WTC11 (cell line): ENCODE measurements at regions not wholly inside any gene's neighbourhood (a gene's known extent, or its start where the extent isn't known, plus 50 kb on each side); places are given as distances from the start of the nearest gene placed in this dataset.

Experiments used
- ATAC-seq: fragments of 200-7000 bp; cut with Tn5 transposase; 2 replicates; pipeline ENCODE4 v1.10.0; 2021; ENCODE audit warnings: mild to moderate bottlenecking, moderate library complexity
- CTCF ChIA-PET: fragments of 300-600 bp; sonication (Branson Sonifier 250); formaldehyde crosslinking; loops from one replicate; lab custom pipeline; 2021; ENCODE audit warnings: antibody characterized with exemption; lab: Charles Lee
- POLR2A ChIA-PET: fragments of 350-600 bp; sonication (Branson Sonifier 250); formaldehyde crosslinking; loops from one replicate; lab custom pipeline; 2021; ENCODE audit warnings: antibody characterized with exemption; lab: Charles Lee
- DNase-seq: peaks from one replicate; pipeline ENCODE4 v3.0.0; 2021; ENCODE audit warnings: low spot score
- H3K27ac Mint-ChIP-seq: 2 replicates; pipeline ENCODE4 v1.8.0; 2021; ENCODE audit warnings: mixed read lengths
- H3K27me3 Mint-ChIP-seq: 2 replicates; pipeline ENCODE4 v1.8.0; 2021; ENCODE audit warnings: low read depth, mild to moderate bottlenecking, moderate library complexity, mixed read lengths
- H3K36me3 Mint-ChIP-seq: 2 replicates; pipeline ENCODE4 v1.8.0; 2021; ENCODE audit warnings: mixed read lengths
- H3K4me1 Mint-ChIP-seq: 2 replicates; pipeline ENCODE4 v1.8.0; 2022; ENCODE audit warnings: mixed read lengths
- H3K4me3 Mint-ChIP-seq: 2 replicates; pipeline ENCODE4 v1.8.0; 2021; ENCODE audit warnings: mild to moderate bottlenecking, moderate library complexity, mixed read lengths
- H3K9me3 Mint-ChIP-seq: 2 replicates; pipeline ENCODE4 v1.8.0; 2021; ENCODE audit warnings: mixed read lengths
- SMAD3 ChIP-seq: sonication (generic); formaldehyde crosslinking; IDR thresholded peaks from 2 replicates; pipeline ENCODE4 v1.8.0; 2022; ENCODE audit warnings: missing genetic modification reagents, mild to moderate bottlenecking, borderline replicate concordance
- ZNF671 ChIP-seq: fragments of 250-450 bp; sonication (Bioruptor Pico); IDR thresholded peaks from 2 replicates; pipeline ENCODE4 v1.8.0; 2021; ENCODE audit warnings: mild to moderate bottlenecking
- TF ChIP-seq, protein P1 (sequence below): fragments of 250-450 bp; sonication (Bioruptor Pico); IDR thresholded peaks from 2 replicates; pipeline ENCODE4 v1.9.0; 2021; ENCODE audit warnings: mild to moderate bottlenecking
- TF ChIP-seq, protein P2 (sequence below): fragments of 200-600 bp; IDR thresholded peaks from 2 replicates; pipeline ENCODE4 v1.8.0; 2022; ENCODE audit warnings: antibody characterized with exemption
- TF ChIP-seq, protein P3 (sequence below): fragments of 250-450 bp; sonication (Bioruptor Pico); IDR thresholded peaks from 2 replicates; pipeline ENCODE4 v1.9.0; 2021; ENCODE audit warnings: mild to moderate bottlenecking, borderline replicate concordance
- TF ChIP-seq, protein P4 (sequence below): sonication (generic); formaldehyde crosslinking; IDR thresholded peaks from 2 replicates; pipeline ENCODE4 v1.8.0; 2022; ENCODE audit warnings: missing genetic modification reagents
- TF ChIP-seq, protein P5 (sequence below): sonication (generic); formaldehyde crosslinking; IDR thresholded peaks from 2 replicates; pipeline ENCODE4 v1.8.1; 2023; ENCODE audit warnings: mild to moderate bottlenecking, moderate library complexity, missing genetic modification reagents
- TF ChIP-seq, protein P6 (sequence below): sonication (generic); formaldehyde crosslinking; conservative IDR thresholded peaks from 2 replicates; pipeline ENCODE4 v1.8.1; 2023; ENCODE audit warnings: mild to moderate bottlenecking, low read depth, missing genetic modification reagents, moderate library complexity
- TF ChIP-seq, protein P7 (sequence below): fragments of 250-450 bp; sonication (Bioruptor Pico); IDR thresholded peaks from 2 replicates; pipeline ENCODE4 v1.9.0; 2021; ENCODE audit warnings: mild to moderate bottlenecking
- TF ChIP-seq, protein P8 (sequence below): sonication (generic); formaldehyde crosslinking; IDR thresholded peaks from 2 replicates; pipeline ENCODE4 v1.8.1; 2022; ENCODE audit warnings: missing genetic modification reagents, borderline replicate concordance

DNA sequence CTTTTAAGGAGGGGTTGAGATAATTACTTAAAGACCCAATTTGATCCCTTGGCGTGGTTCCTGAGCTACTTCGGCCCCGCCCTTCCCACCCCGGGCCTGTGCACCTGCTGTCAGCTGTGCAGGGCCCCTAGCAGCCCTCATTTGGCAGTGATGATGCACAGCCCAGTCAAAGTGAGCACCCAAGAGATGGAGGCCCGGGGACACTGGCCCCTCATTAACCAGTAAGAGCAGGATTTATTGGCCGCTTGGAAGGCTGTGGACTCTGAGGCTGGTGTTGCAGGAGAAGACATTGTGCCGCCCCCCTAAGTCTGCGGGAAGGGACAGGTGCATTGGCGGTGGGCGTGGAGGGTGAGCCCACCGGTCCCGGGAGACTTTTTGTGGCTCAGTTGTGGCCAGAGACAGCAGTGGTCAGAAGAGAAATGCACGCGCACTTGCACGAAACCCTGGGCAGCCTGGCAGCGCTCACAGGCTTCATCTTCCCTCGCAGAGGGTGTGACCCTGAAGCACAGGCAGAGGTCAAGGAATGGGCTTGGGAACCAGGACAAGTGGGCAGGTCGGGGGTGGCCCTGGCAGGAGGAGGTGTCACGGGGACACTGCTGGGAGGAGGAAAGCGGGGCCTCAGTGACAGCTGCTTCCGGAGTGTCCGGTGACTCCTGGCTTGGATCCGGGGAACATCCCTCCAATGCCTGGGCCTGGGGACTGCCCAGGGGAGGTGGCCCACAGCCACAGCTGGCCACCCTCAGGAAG is 74.0 kb upstream of the RXRA start:
- ATAC-seq: no peak
- ChIA-PET POLR2A (no interaction called here), CTCF (no interaction called here)
- DNase-seq: no peak
- Mint-ChIP-seq H3K36me3 (peaks cover 9% of the 10 kb centered on the region), H3K9me3 (peaks cover 11% of the 10 kb centered on the region), H3K4me1 (no peaks in the 10 kb centered on the region), H3K27me3 (no peaks in the 10 kb centered on the region; the same call in 1 of the 2 replicates), H3K27ac (no peak overlapping the region), H3K4me3 (no peak overlapping the region)
- TF ChIP-seq, protein P1, sequence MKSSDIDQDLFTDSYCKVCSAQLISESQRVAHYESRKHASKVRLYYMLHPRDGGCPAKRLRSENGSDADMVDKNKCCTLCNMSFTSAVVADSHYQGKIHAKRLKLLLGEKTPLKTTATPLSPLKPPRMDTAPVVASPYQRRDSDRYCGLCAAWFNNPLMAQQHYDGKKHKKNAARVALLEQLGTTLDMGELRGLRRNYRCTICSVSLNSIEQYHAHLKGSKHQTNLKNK (CRISPR knock-in tag): no peak

DNA sequence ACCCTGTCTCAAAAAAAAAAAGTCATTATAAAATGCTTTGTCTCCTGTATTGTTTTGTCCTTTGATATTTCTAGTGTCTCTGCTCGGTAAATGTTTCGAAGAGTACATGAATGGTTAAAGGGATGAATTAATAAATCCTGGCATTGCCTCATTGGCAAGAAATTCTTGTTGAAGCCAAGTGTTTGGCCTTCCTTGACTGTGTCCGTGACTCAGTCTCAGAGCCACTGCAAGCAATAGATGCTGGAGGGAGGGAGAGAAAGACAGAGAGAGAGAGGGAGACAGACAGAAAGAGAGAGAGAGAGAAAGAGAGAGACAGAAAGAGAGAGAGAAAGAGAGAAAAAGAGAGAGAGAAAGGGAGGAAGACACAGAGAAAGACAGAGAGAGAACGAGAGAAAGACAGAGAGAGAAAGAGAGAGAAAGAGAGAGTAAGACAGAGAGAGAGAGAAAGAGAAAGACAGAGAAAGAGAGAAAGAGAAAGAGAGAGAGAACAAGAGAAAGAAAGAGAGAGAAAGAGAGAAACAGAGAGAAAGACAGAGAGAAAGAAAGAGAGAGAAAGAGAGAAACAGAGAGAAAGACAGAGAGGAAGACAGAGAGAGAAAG is 72.5 kb upstream of the RXRA start:
- Mint-ChIP-seq H3K9me3 (no peaks in the 10 kb centered on the region), H3K4me1 (no peaks in the 10 kb centered on the region), H3K4me3 (no peak overlapping the region), H3K27me3 (no peaks in the 10 kb centered on the region; the same call in 1 of the 2 replicates), H3K27ac (no peak overlapping the region), H3K36me3 (no peaks in the 10 kb centered on the region)
- no peak for ATAC-seq
- CTCF ChIA-PET: no interaction called here
- no peak for DNase-seq
- POLR2A ChIA-PET: no interaction called here
- TF ChIP-seq SMAD3 (CRISPR knock-in tag): no peak
- TF ChIP-seq, protein P2, sequence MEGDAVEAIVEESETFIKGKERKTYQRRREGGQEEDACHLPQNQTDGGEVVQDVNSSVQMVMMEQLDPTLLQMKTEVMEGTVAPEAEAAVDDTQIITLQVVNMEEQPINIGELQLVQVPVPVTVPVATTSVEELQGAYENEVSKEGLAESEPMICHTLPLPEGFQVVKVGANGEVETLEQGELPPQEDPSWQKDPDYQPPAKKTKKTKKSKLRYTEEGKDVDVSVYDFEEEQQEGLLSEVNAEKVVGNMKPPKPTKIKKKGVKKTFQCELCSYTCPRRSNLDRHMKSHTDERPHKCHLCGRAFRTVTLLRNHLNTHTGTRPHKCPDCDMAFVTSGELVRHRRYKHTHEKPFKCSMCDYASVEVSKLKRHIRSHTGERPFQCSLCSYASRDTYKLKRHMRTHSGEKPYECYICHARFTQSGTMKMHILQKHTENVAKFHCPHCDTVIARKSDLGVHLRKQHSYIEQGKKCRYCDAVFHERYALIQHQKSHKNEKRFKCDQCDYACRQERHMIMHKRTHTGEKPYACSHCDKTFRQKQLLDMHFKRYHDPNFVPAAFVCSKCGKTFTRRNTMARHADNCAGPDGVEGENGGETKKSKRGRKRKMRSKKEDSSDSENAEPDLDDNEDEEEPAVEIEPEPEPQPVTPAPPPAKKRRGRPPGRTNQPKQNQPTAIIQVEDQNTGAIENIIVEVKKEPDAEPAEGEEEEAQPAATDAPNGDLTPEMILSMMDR: no peak
- TF ChIP-seq, protein P3, sequence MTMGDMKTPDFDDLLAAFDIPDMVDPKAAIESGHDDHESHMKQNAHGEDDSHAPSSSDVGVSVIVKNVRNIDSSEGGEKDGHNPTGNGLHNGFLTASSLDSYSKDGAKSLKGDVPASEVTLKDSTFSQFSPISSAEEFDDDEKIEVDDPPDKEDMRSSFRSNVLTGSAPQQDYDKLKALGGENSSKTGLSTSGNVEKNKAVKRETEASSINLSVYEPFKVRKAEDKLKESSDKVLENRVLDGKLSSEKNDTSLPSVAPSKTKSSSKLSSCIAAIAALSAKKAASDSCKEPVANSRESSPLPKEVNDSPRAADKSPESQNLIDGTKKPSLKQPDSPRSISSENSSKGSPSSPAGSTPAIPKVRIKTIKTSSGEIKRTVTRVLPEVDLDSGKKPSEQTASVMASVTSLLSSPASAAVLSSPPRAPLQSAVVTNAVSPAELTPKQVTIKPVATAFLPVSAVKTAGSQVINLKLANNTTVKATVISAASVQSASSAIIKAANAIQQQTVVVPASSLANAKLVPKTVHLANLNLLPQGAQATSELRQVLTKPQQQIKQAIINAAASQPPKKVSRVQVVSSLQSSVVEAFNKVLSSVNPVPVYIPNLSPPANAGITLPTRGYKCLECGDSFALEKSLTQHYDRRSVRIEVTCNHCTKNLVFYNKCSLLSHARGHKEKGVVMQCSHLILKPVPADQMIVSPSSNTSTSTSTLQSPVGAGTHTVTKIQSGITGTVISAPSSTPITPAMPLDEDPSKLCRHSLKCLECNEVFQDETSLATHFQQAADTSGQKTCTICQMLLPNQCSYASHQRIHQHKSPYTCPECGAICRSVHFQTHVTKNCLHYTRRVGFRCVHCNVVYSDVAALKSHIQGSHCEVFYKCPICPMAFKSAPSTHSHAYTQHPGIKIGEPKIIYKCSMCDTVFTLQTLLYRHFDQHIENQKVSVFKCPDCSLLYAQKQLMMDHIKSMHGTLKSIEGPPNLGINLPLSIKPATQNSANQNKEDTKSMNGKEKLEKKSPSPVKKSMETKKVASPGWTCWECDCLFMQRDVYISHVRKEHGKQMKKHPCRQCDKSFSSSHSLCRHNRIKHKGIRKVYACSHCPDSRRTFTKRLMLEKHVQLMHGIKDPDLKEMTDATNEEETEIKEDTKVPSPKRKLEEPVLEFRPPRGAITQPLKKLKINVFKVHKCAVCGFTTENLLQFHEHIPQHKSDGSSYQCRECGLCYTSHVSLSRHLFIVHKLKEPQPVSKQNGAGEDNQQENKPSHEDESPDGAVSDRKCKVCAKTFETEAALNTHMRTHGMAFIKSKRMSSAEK (CRISPR knock-in tag): no peak
- TF ChIP-seq, protein P4, sequence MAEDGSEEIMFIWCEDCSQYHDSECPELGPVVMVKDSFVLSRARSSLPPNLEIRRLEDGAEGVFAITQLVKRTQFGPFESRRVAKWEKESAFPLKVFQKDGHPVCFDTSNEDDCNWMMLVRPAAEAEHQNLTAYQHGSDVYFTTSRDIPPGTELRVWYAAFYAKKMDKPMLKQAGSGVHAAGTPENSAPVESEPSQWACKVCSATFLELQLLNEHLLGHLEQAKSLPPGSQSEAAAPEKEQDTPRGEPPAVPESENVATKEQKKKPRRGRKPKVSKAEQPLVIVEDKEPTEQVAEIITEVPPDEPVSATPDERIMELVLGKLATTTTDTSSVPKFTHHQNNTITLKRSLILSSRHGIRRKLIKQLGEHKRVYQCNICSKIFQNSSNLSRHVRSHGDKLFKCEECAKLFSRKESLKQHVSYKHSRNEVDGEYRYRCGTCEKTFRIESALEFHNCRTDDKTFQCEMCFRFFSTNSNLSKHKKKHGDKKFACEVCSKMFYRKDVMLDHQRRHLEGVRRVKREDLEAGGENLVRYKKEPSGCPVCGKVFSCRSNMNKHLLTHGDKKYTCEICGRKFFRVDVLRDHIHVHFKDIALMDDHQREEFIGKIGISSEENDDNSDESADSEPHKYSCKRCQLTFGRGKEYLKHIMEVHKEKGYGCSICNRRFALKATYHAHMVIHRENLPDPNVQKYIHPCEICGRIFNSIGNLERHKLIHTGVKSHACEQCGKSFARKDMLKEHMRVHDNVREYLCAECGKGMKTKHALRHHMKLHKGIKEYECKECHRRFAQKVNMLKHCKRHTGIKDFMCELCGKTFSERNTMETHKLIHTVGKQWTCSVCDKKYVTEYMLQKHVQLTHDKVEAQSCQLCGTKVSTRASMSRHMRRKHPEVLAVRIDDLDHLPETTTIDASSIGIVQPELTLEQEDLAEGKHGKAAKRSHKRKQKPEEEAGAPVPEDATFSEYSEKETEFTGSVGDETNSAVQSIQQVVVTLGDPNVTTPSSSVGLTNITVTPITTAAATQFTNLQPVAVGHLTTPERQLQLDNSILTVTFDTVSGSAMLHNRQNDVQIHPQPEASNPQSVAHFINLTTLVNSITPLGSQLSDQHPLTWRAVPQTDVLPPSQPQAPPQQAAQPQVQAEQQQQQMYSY (CRISPR knock-in tag): no peak
- TF ChIP-seq, protein P5, sequence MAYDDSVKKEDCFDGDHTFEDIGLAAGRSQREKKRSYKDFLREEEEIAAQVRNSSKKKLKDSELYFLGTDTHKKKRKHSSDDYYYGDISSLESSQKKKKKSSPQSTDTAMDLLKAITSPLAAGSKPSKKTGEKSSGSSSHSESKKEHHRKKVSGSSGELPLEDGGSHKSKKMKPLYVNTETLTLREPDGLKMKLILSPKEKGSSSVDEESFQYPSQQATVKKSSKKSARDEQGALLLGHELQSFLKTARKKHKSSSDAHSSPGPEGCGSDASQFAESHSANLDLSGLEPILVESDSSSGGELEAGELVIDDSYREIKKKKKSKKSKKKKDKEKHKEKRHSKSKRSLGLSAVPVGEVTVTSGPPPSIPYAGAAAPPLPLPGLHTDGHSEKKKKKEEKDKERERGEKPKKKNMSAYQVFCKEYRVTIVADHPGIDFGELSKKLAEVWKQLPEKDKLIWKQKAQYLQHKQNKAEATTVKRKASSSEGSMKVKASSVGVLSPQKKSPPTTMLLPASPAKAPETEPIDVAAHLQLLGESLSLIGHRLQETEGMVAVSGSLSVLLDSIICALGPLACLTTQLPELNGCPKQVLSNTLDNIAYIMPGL (CRISPR knock-in tag): no peak
- TF ChIP-seq, protein P6, sequence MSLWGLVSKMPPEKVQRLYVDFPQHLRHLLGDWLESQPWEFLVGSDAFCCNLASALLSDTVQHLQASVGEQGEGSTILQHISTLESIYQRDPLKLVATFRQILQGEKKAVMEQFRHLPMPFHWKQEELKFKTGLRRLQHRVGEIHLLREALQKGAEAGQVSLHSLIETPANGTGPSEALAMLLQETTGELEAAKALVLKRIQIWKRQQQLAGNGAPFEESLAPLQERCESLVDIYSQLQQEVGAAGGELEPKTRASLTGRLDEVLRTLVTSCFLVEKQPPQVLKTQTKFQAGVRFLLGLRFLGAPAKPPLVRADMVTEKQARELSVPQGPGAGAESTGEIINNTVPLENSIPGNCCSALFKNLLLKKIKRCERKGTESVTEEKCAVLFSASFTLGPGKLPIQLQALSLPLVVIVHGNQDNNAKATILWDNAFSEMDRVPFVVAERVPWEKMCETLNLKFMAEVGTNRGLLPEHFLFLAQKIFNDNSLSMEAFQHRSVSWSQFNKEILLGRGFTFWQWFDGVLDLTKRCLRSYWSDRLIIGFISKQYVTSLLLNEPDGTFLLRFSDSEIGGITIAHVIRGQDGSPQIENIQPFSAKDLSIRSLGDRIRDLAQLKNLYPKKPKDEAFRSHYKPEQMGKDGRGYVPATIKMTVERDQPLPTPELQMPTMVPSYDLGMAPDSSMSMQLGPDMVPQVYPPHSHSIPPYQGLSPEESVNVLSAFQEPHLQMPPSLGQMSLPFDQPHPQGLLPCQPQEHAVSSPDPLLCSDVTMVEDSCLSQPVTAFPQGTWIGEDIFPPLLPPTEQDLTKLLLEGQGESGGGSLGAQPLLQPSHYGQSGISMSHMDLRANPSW (CRISPR knock-in tag): no peak
- TF ChIP-seq, protein P7, sequence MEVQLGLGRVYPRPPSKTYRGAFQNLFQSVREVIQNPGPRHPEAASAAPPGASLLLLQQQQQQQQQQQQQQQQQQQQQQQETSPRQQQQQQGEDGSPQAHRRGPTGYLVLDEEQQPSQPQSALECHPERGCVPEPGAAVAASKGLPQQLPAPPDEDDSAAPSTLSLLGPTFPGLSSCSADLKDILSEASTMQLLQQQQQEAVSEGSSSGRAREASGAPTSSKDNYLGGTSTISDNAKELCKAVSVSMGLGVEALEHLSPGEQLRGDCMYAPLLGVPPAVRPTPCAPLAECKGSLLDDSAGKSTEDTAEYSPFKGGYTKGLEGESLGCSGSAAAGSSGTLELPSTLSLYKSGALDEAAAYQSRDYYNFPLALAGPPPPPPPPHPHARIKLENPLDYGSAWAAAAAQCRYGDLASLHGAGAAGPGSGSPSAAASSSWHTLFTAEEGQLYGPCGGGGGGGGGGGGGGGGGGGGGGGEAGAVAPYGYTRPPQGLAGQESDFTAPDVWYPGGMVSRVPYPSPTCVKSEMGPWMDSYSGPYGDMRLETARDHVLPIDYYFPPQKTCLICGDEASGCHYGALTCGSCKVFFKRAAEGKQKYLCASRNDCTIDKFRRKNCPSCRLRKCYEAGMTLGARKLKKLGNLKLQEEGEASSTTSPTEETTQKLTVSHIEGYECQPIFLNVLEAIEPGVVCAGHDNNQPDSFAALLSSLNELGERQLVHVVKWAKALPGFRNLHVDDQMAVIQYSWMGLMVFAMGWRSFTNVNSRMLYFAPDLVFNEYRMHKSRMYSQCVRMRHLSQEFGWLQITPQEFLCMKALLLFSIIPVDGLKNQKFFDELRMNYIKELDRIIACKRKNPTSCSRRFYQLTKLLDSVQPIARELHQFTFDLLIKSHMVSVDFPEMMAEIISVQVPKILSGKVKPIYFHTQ: no peak
- TF ChIP-seq, protein P8, sequence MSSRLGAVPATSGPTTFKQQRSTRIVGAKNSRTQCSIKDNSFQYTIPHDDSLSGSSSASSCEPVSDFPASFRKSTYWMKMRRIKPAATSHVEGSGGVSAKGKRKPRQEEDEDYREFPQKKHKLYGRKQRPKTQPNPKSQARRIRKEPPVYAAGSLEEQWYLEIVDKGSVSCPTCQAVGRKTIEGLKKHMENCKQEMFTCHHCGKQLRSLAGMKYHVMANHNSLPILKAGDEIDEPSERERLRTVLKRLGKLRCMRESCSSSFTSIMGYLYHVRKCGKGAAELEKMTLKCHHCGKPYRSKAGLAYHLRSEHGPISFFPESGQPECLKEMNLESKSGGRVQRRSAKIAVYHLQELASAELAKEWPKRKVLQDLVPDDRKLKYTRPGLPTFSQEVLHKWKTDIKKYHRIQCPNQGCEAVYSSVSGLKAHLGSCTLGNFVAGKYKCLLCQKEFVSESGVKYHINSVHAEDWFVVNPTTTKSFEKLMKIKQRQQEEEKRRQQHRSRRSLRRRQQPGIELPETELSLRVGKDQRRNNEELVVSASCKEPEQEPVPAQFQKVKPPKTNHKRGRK (CRISPR knock-in tag): no peak
- no peak for TF ChIP-seq ZNF671 (CRISPR knock-in tag)
